HepG2 (cell line): ENCODE measurements at regions not wholly inside any gene's neighbourhood (a gene's known extent, or its start where the extent isn't known, plus 50 kb on each side); places are given as distances from the start of the nearest gene placed in this dataset.

ENCODE experiments used
- ATAC-seq: fragments of 200-7000 bp; cut with Tn5 transposase; 3 replicates; pipeline ENCODE4 v1.9.1; 2020; ENCODE audit warnings: mild to moderate bottlenecking, moderate library complexity
- BruUV-seq: library from RNA; stranded (reverse); fragments of 400-500 nt; replicated peaks from 2 replicates; lab custom pipeline; 2021; lab: Mats Ljungman, UMichigan
- CTCF ChIA-PET: fragments of 300-600 bp; formaldehyde crosslinking; extraction: SDS; loops from one replicate; lab custom pipeline; 2021; ENCODE audit warnings: low total read pairs, inconsistent platforms, low intra/inter-chr PET ratio; lab: Yijun Ruan, JAX
- POLR2A ChIA-PET: fragments of 350-600 bp; sonication (Branson Sonifier 250); formaldehyde crosslinking; loops from one replicate; lab custom pipeline; 2020; ENCODE audit warnings: antibody characterized with exemption, inconsistent platforms; lab: Yijun Ruan, JAX
- DNase-seq: peaks from one replicate; pipeline ENCODE4 v3.0.0-alpha.2; 2015; ENCODE audit warnings: low spot score
- FAIRE-seq: peaks from 3 replicates; lab custom pipeline; 2011; peaks lifted over from hg19 to GRCh38; lab: Jason Lieb, UNC
- H2AFZ ChIP-seq: one replicate; pipeline ENCODE4 v1.6.1; 2011; ENCODE audit warnings: low read length, inconsistent platforms
- H3K27ac ChIP-seq: fragments of 300-600 bp; 3 replicates; pipeline ENCODE4 v1.8.0; 2011; ENCODE audit warnings: mixed run types, mild to moderate bottlenecking, mixed read lengths, low read length, inconsistent platforms; ENCODE audit not compliant: insufficient read depth; ENCODE audit errors: extremely low read length
- H3K27me3 ChIP-seq, 2 experiments: fragments of 200-600 bp in 1 of 2; 2 replicates in 1 of 2; 3 replicates in 1 of 2; pipeline versions ENCODE4 v1.6.0 to v1.8.0; 2011; ENCODE audit warnings: low read length in 2 of 2, mild to moderate bottlenecking in 2 of 2, moderate library complexity in 2 of 2, inconsistent platforms in 1 of 2; ENCODE audit not compliant: insufficient read depth in 2 of 2, control insufficient read depth in 1 of 2
- H3K36me3 ChIP-seq, 2 experiments: fragments of 200-600 bp in 1 of 2; replicated peaks in 1 of 2; 2 replicates in 1 of 2; 3 replicates in 1 of 2; pipeline versions ENCODE4 v1.5.1 to v1.8.0; 2011; ENCODE audit warnings: low read length in 2 of 2, inconsistent platforms in 1 of 2; ENCODE audit not compliant: insufficient read depth in 2 of 2, control insufficient read depth in 1 of 2
- H3K4me1 ChIP-seq: 2 replicates; pipeline ENCODE4 v1.5.1; 2012; ENCODE audit warnings: low read length, inconsistent platforms; ENCODE audit not compliant: insufficient read depth
- H3K4me2 ChIP-seq: 2 replicates; pipeline ENCODE4 v1.6.0; 2011; ENCODE audit warnings: low read depth, low read length, inconsistent platforms
- H3K4me3 ChIP-seq, 3 experiments: fragments of 200-600 bp in 1 of 3; sonication (generic), shearing (Covaris generic) in 1 of 3; replicated peaks in 1 of 3; 2 replicates each; pipeline ENCODE4 v1.5.1; 2011 to 2016; ENCODE audit warnings: low read length in 3 of 3, inconsistent platforms in 2 of 3, low read depth in 2 of 3, mild to moderate bottlenecking in 2 of 3, control low read depth in 1 of 3, mixed read lengths in 1 of 3; ENCODE audit not compliant: insufficient read depth in 1 of 3
- H3K79me2 ChIP-seq: one replicate; pipeline ENCODE4 v1.6.1; 2011; ENCODE audit warnings: low read length, inconsistent platforms; ENCODE audit not compliant: insufficient read depth
- H3K9ac ChIP-seq: 2 replicates; pipeline ENCODE4 v1.6.0; 2011; ENCODE audit warnings: mild to moderate bottlenecking, low read depth, low read length, inconsistent platforms; ENCODE audit not compliant: insufficient read depth
- H3K9me3 ChIP-seq: 2 replicates; pipeline ENCODE4 v1.5.1; 2012; ENCODE audit warnings: mild to moderate bottlenecking, low read length
- H4K20me1 ChIP-seq: 2 replicates; pipeline ENCODE4 v1.6.0; 2011; ENCODE audit warnings: inconsistent platforms, mild to moderate bottlenecking, low read length, moderate library complexity; ENCODE audit not compliant: insufficient read depth
- IRF2 ChIP-seq: IDR thresholded peaks from 2 replicates; pipeline ENCODE4 v1.6.1; 2018; ENCODE audit warnings: missing genetic modification reagents, missing compliant biosample characterization
- MAFK ChIP-seq, 2 experiments: IDR thresholded peaks in 1 of 2; conservative IDR thresholded peaks in 1 of 2; 2 replicates each; pipeline ENCODE4 v1.6.1; 2011; ENCODE audit warnings: improper control_type of control experiment in 2 of 2, low read length in 2 of 2
- RBM39 ChIP-seq: fragments of 200-400 bp; formaldehyde crosslinking; IDR thresholded peaks from one replicate; pipeline ENCODE4 v1.6.1; 2018; ENCODE audit warnings: antibody characterized with exemption, mild to moderate bottlenecking, low read depth, low read length; ENCODE audit not compliant: poor library complexity, severe bottlenecking
- TAF15 ChIP-seq: fragments of 200-400 bp; formaldehyde crosslinking; IDR thresholded peaks from one replicate; pipeline ENCODE4 v1.6.1; 2018; ENCODE audit warnings: mild to moderate bottlenecking, low read depth, low read length; ENCODE audit not compliant: poor library complexity, severe bottlenecking
- ZNF207 ChIP-seq: fragments of 450-650 bp; IDR thresholded peaks from 2 replicates; pipeline ENCODE4 v1.6.1; 2016; ENCODE audit warnings: antibody characterized with exemption, borderline replicate concordance
- ZNF724P ChIP-seq: sonication (generic); formaldehyde crosslinking; IDR thresholded peaks from 2 replicates; pipeline ENCODE4 v1.8.0; 2022; ENCODE audit warnings: missing genetic modification reagents, borderline replicate concordance
- WGBS: methylation state at CpG from one replicate; pipeline ENCODE4 v1.1.6; 2017; ENCODE audit warnings: low lambda C conversion rate; 5-methylcytosine and 5-hydroxymethylcytosine counted together
- in situ Hi-C: cut with HindIII; loops from 2 replicates; pipeline ENCODE4 v1.10.0; 2017; ENCODE audit warnings: low pct_unique_long_range_greater_than_20kb; ENCODE audit not compliant: extremely low pct_ligation_motif_present
- intact Hi-C: fragments of 100-400 bp; cut with micrococcal nuclease; formaldehyde crosslinking; loops from one replicate; pipeline ENCODE4 v1.10.0; 2022; ENCODE audit not compliant: unreplicated experiment
- TF ChIP-seq, protein P1 (sequence below): fragments of 450-650 bp; IDR thresholded peaks from 2 replicates; pipeline ENCODE4 v1.6.1; 2016

GRCh38 chr16:22739077-22739476 is 74.9 kb upstream of the HS3ST2 start:
- H3K27me3 ChIP-seq = peaks cover 0 to 13% of the 10 kb centered on the region in 2 experiments; a peak in 2 of 5 replicates
- TF ChIP-seq TAF15 (no peak), MAFK (conservative IDR thresholded peaks at IDR 0.05 in 1 of 2, IDR thresholded peaks at IDR 0.05 in 1 of 2; ENCODE audit: low read length in 2 of 2) (0 out of 4 replicates have a peak, but pooled peaks have one; percentile 3 to 8), ZNF724P (CRISPR knock-in tag) (no peak)
- ChIA-PET CTCF (no interaction called here), POLR2A (no interaction called here)
- H3K27ac ChIP-seq = no peak overlapping the region
- BruUV-seq = no TSS peak
- FAIRE-seq (no peak), DNase-seq (no peak), ATAC-seq (no peak)
- WGBS = 1% methylated on average over 3 of the region's 3 CpGs
- no peak overlapping the region for H3K4me3 ChIP-seq
- H4K20me1 ChIP-seq = no peaks in the 10 kb centered on the region
- no peak overlapping the region for H2AFZ ChIP-seq
- H3K36me3 ChIP-seq = no peaks in the 10 kb centered on the region
- intact Hi-C loops (no loop called here), in situ Hi-C loops (no loop called here)
- H3K9ac ChIP-seq = no peak overlapping the region
- H3K79me2 ChIP-seq = no peaks in the 10 kb centered on the region
- peaks cover 5% of the 10 kb centered on the region; the same call in 1 of the 2 replicates for H3K4me1 ChIP-seq
- H3K4me2 ChIP-seq = no peak overlapping the region
- no peaks in the 10 kb centered on the region for H3K9me3 ChIP-seq

GRCh38 chr16:22743401-22743800 is 70.6 kb upstream of the HS3ST2 start:
- no peaks in the 10 kb centered on the region for H3K4me1 ChIP-seq
- no peak for FAIRE-seq
- intact Hi-C loops = no loop called here
- no peak overlapping the region for H3K27ac ChIP-seq
- in situ Hi-C loops = no loop called here
- no peak overlapping the region for H3K4me3 ChIP-seq
- ChIA-PET POLR2A (no interaction called here), CTCF (no interaction called here)
- no peak overlapping the region for H3K9ac ChIP-seq
- no peaks in the 10 kb centered on the region for H3K36me3 ChIP-seq
- no TSS peak for BruUV-seq
- H3K79me2 ChIP-seq = no peaks in the 10 kb centered on the region
- TF ChIP-seq, protein P1, sequence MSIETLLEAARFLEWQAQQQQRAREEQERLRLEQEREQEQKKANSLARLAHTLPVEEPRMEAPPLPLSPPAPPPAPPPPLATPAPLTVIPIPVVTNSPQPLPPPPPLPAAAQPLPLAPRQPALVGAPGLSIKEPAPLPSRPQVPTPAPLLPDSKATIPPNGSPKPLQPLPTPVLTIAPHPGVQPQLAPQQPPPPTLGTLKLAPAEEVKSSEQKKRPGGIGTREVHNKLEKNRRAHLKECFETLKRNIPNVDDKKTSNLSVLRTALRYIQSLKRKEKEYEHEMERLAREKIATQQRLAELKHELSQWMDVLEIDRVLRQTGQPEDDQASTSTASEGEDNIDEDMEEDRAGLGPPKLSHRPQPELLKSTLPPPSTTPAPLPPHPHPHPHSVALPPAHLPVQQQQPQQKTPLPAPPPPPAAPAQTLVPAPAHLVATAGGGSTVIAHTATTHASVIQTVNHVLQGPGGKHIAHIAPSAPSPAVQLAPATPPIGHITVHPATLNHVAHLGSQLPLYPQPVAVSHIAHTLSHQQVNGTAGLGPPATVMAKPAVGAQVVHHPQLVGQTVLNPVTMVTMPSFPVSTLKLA = peak; percentile 54
- TF ChIP-seq ZNF207 (no peak), RBM39 (no peak), IRF2 (no peak)
- TF ChIP-seq, all 625 proteins: peak for 1
- H3K9me3 ChIP-seq = no peaks in the 10 kb centered on the region
- 4% methylated on average over 4 of the region's 4 CpGs for WGBS
- DNase-seq = no peak
- no peak overlapping the region for H3K4me2 ChIP-seq
- H3K27me3 ChIP-seq = no peaks in the 10 kb centered on the region
- H2AFZ ChIP-seq = no peak overlapping the region
- no peaks in the 10 kb centered on the region for H4K20me1 ChIP-seq
- no peak for ATAC-seq
